ENCODE measurements at regions not wholly inside any gene's neighbourhood (a gene's known extent, or its start where the extent isn't known, plus 50 kb on each side); places are given as distances from the start of the nearest gene placed in this dataset.
A peak's percentile ranks its signal among the peaks of the same experiment; 100 is the strongest.

DNA sequence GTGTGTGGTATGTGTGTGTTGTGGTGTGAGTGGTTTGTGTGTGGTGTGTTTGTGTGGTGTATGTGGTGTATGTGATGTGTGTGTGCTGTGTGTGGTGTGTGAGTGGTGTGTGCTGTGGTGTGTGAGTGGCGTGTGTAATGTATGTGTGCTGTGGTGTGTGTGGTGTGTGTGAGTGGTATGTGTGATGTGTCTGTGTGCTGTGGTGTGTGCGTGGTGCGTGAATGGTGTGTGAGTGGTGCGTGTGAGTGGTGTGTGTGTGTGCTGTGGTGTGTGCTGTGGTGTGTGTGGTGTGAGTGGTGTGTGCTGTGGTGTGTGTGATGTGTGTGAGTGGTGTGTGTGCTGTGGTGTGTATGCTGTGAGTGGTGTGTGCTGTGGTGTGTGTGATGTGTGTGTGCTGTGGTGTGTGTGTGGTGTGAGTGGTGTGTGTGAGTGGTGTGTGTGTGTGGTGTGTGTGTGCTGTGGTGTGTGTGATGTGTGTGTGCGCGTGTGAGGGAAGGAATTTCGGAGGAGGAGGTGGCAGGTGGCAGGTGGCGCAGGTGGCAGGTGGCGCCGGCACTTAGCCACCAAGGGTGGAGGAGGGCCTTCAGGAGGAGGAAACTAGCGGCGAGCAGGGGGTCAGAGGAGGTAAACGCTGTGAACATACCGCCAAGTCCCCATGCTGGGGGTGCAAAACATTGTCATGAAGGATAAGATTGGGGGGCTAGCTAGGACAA, 191.8 kb downstream of the MELK start:
- no peak for DNase-seq (ENCODE audit: low spot score)

DNA sequence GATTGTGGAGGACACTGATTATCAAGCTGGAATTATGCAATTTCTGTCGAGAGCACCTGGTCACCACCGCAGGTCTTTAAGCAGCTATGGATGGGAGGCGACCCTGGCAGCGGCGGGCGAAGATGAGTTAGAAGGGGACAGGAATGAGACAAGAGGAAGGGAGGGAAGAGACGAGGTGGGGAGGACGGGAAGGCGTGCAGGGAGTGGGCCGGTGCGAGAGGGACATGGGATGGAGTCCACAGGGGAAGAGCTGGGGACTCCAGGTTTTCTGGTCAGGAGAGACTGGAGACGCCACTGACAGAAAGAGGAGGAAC, 192.3 kb downstream of the MELK start:
- DNase-seq (ENCODE audit: low spot score), result no peak

DNA sequence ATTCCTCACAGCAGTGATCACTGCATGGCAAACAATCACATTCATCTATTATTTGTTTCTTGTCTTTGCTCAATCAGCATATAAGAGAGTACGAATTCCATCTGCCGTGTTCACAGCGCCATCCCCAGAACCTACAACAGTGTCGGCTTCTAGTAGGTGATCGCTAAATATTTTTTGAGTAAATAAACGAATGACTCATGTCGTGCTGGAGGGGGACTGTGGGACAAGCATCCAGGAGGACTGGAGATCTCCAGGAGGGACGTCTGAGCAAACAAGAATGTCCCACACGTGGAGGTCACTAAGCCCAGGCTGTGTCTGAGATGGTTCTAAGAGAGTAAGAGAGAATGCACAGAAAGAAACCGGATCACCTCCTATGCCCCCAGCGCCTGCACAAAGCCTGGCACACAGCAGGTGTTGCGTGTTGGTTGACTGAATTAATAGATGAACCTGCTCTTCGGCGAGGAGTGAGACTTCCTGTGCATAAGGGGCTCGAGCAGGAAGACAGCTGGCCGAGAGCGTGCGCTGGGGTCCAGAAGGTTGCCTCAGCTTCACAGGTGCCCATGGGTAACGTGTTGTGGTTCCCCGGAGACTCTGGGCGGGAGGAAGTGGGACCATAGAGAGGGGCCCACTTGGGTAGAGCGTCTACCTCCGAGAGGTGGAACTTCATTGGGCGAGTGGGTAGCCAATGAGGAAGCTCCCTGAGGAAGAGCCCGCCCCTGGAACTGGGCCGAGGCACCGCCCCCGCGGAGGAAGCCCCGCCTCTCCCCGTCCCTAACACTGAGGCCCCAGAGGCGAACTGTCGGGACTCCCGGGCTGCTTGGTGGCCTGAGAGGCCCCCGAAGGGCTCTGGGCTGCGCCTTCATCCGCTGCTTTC, 193.0 kb downstream of the MELK start:
- DNase-seq (ENCODE audit: low spot score), result peak; percentile 85

DNA sequence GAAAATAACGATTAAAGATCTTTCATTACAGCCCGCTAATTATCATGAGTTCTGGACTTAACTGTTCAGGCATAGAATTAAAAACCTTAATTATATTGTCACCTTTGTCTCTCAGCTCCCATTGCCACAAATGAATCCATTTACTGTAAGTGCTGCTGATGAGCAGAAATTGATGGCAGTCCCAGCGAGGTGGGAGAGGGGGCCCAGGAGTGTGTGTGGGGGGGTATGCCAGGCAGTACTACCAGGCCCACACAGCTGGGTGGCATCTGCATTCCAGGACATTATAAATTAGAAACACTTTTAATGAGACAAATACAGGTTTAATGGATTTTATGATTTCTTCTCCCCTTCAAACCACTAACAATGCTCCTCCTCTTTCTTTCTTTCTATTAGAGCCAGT, 196.0 kb downstream of the MELK start:
- no peak for DNase-seq (ENCODE audit: low spot score)

DNA sequence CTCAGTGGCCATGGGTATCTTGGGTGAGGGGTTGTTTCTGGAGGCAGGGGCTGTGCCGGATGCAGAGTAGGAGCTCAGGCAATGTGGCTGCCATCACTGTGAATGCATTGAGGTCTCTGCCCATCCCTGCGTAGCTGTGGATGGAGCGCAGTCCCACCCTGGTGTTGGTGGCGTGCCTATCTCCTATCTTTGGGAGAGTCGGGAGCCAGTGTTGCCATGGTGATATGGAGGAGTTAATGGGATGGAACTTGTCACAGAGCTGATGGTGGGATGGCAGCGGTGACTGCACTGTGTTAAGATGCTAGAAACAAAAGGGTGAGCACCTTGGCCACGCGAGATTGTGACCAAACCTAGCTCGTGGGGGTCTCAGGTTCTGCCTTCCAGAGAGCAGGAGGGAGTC, 197.3 kb downstream of the MELK start:
- DNase-seq (ENCODE audit: low spot score), result no peak

DNA sequence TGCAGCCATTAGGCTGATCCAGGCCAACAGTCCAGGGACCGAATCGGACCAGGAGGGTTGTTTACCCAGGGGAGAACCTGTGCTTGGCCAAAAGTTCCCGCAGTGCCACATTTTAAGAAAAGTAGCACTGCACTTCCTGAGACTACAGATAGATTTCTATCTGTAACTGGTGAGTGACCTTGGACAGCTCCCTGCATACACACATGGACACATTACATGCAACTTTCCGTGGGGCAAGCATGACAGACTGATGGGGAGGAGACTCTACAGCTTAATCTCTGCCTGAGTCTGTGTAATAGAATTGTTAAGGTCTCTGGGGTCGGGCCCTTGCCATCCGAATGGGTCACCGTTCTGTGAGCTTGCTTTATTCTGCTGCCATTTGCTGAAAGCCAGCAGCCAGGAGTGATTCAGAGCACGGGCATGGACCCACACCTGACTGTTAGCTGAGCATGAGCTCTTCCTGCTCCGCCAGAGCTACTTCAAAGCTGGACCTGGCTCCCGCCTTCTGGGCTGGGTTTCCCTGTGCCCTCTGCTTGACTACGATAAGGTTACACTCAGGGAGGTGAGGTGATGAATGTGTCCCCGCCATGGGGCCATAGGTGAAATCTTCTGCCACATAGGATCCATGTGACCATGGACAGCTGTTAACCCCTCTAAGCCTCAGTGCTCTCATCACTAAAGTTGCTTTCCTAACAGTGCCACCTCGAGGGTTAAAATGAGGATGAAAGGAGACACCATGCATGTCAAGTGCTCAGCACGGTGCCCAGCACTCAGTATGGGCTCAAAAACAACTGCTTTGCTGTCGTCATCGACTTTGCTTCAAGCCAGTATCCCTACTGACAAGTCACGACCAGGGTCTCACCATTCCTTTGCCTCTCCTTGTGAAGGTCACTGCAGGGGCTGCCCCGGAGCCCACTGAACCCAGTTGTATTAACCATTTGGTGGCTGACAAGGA, 200.0 kb downstream of the MELK start:
- DNase-seq (ENCODE audit: low spot score), result peak; percentile 14

DNA sequence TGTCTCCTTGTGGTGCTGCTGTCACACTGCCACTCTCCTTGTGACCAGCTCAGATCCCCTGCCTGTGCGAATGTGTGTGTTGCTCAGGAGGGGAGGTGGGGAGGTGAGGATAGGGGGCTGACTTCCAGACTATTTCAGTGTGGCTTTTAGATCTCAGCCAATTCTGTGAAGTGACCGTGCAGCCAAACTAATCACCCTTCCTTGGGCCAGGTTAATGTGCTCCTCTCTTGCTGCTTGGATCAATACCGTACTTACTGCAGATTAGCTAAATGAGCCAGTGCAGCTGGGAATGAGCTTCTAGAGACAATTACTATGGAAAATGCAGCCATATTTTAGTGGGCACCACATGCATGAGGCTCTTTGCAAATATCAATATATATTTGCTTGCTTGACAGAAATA, 206.0 kb downstream of the MELK start:
- no peak for DNase-seq (ENCODE audit: low spot score)

DNA sequence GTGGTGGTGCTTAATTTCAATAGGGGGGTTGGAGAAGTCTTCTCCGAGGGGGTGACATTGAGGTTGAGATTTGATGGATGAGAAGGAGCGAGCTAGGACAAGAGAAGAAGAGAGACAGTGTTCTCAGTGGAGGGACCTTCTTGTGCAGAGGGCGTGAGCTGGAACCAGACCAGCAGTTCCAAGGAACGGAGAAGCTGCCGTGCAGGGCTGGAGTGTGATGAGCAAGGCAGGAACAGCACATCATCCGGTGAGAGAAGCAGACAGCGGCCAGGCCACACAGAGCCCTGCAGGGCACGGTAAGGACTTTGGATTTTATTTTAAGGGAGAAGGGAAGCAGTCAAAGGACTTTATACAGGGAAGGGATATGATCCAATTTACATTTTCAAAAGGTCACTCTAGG, 206.9 kb downstream of the MELK start:
- no peak for DNase-seq (ENCODE audit: low spot score)

DNA sequence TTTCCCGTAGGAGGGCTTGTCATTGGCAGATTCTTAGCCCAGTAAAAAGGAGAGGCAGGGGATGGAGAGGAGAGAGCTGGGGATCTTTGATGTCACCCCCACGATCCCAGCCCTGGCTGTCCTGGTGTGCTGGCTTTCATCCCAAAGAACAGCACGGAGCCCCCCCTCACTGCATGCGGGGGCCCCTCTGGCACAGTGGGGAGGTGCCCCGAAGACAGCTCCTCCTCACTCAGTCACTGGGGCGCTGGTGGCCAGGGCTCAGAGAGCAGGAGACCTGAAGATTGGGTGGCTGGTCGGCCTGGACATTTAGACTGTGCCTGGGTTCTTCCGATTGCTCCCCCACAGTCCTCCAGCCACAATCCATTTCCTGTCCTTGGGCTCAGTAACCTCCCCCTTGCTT, 207.5 kb downstream of the MELK start:
- DNase-seq (ENCODE audit: low spot score), result no peak

DNA sequence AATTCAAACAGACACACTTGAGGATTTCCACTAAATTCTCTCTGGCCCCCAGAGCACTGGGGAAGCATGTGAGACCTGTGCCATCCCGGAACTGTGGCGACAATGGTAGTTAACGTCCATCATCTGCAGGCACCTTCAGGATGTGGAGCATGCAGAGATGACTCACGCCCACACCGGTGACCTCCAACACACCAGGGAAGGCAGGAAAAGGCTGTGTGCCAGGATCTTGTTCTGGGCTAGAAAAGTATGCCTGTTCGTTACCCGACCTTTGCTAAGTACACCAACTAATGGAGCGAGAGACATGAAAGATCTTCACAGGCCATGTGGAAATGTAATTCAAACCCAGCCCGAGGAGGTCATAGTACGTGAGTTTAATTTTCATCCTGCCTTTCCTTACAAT, 208.8 kb downstream of the MELK start:
- DNase-seq (ENCODE audit: low spot score), result peak; percentile 64

All from LoVo (cell line).